ENCODE measurements at regions not wholly inside any gene's neighbourhood (a gene's known extent, or its start where the extent isn't known, plus 50 kb on each side); places are given as distances from the start of the nearest gene placed in this dataset.
A peak's percentile ranks its signal among the peaks of the same experiment; 100 is the strongest.

DNA sequence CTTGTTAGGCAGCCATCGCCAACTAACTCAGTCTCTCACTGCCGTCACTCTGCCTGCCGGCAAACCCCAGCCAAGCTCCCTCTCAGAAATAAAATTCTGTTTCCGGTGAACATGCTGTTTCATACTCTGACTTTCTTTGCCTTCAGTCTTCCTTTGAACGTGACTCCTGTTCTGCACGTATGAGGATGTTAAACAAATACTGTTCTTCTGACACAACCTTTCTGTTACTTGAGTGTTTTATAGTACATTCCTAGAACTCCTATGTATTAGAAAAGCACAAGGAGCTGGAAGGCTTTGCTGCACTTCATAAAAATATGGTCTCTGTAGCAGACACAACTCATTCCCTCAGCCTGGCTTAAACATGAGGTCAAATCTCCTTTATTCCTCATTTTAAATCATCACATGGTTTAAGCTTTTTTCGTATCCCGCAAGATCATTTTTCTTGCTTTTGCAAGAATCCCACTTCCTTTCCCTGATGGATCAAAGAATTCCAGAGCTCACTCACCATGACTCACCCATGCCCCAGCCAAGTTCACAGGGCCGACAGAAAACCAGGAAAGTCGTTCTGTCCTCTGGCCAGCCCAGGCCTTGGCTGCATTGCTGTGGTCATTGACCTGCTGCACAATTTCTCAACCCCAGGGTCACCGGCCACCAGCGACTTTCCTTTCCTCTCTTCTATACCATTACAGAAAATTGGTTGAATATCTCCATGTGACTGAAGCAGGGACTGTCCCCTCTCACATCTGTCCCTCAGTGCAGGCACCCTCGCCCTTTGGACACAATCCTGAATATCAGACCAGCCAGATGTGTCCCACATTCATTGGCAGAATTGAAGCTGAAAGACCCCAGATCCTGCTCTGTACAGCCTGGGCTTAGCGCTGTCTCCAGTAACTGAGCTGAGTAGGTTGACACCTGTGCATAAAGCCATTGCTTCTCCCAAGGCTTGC is 183.1 kb upstream of the ARL4C start:
- TF ChIP-seq CTCF (IDR thresholded peaks at IDR 0.05): no peak
- TF ChIP-seq POLR2A (IDR thresholded peaks at IDR 0.05): no peak
- TF ChIP-seq POLR2AphosphoS5 (IDR thresholded peaks at IDR 0.05): peak; percentile 28 to 31
